OCI-LY3 (cell line): ENCODE measurements at regions not wholly inside any gene's neighbourhood (a gene's known extent, or its start where the extent isn't known, plus 50 kb on each side); places are given as distances from the start of the nearest gene placed in this dataset.

Experiments used
- H2AFZ ChIP-seq: fragments of 200-600, 300-600 bp; shearing (Covaris generic); 2 replicates; pipeline ENCODE4 v1.6.0; 2014; ENCODE audit warnings: antibody characterized with exemption, low read depth, low read length
- H3K27ac ChIP-seq: fragments of 200-600, 300-600 bp; sonication (generic); 2 replicates; pipeline ENCODE4 v1.5.1; 2014; ENCODE audit warnings: mild to moderate bottlenecking, low read length, moderate library complexity, mixed read lengths
- H3K27me3 ChIP-seq: fragments of 200-600, 300-600 bp; sonication (generic); 2 replicates; pipeline ENCODE4 v1.6.1; 2014; ENCODE audit warnings: low read depth, low read length, mixed read lengths
- H3K36me3 ChIP-seq: fragments of 200-600, 300-600 bp; sonication (generic); replicated peaks from 2 replicates; pipeline ENCODE3; 2014; ENCODE audit warnings: low read depth, low read length, mixed read lengths
- H3K4me1 ChIP-seq: fragments of 300-600, 200-600 bp; sonication (generic); 2 replicates; pipeline ENCODE4 v1.6.1; 2014; ENCODE audit warnings: low read length, mixed read lengths
- H3K4me2 ChIP-seq: fragments of 200-600, 300-600 bp; sonication (generic); 2 replicates; pipeline ENCODE4 v1.6.1; 2014; ENCODE audit warnings: low read length, mixed read lengths
- H3K4me3 ChIP-seq: fragments of 300-600, 200-600 bp; sonication (generic); 2 replicates; pipeline ENCODE4 v1.5.1; 2014; ENCODE audit warnings: antibody characterized with exemption, mild to moderate bottlenecking, low read length, moderate library complexity
- H3K79me2 ChIP-seq: fragments of 300-600, 200-600 bp; shearing (Covaris generic); 2 replicates; pipeline ENCODE4 v1.6.1; 2014; ENCODE audit warnings: mild to moderate bottlenecking, low read length, mixed read lengths
- H3K9ac ChIP-seq: fragments of 300-600, 200-600 bp; shearing (Covaris generic); 2 replicates; pipeline ENCODE4 v1.6.0; 2014; ENCODE audit warnings: mild to moderate bottlenecking, low read length, moderate library complexity
- H3K9me3 ChIP-seq: fragments of 200-600, 300-600 bp; shearing (Covaris generic); 2 replicates; pipeline ENCODE4 v1.6.1; 2014; ENCODE audit warnings: low read length, mixed read lengths; ENCODE audit not compliant: insufficient read depth
- H4K20me1 ChIP-seq: fragments of 200-600, 300-600 bp; sonication (generic); 2 replicates; pipeline ENCODE4 v1.6.1; 2016; ENCODE audit warnings: low read length, mixed read lengths; ENCODE audit not compliant: insufficient read depth
- CTCF ChIP-seq: fragments of 200-600, 300-600 bp; sonication (generic); IDR thresholded peaks from 2 replicates; pipeline ENCODE4 v1.5.1; 2014; ENCODE audit warnings: antibody characterized with exemption, low read length, low read depth
- EZH2phosphoT487 ChIP-seq: fragments of 200-600 bp; shearing (Covaris generic); IDR thresholded peaks from 2 replicates; pipeline ENCODE4 v1.6.1; 2018; ENCODE audit warnings: antibody characterized with exemption, mixed run types, low read depth

GRCh38 chr2:81250270-81250669 lies 945.7 kb upstream of the LRRTM1 start:
- H3K4me2 ChIP-seq = peak overlapping the region; percentile 58
- H3K36me3 ChIP-seq = no peaks in the 10 kb centered on the region
- no peak overlapping the region for H3K27ac ChIP-seq
- H3K9ac ChIP-seq = no peak overlapping the region
- H3K79me2 ChIP-seq = no peaks in the 10 kb centered on the region
- no peaks in the 10 kb centered on the region for H3K9me3 ChIP-seq
- TF ChIP-seq CTCF (no peak), EZH2phosphoT487 (no peak)
- H2AFZ ChIP-seq = no peak overlapping the region
- no peaks in the 10 kb centered on the region for H4K20me1 ChIP-seq
- H3K4me1 ChIP-seq = peaks cover 22% of the 10 kb centered on the region
- 0 out of 2 replicates have a peak, but pooled peaks cover 7% of the 10 kb centered on the region for H3K27me3 ChIP-seq
- H3K4me3 ChIP-seq = peak overlapping the region; percentile 51

GRCh38 chr2:81249152-81249551 lies 944.6 kb upstream of the LRRTM1 start:
- peaks cover 22% of the 10 kb centered on the region for H3K4me1 ChIP-seq
- H3K9me3 ChIP-seq = no peaks in the 10 kb centered on the region
- peak overlapping the region; percentile 58 for H3K4me2 ChIP-seq
- TF ChIP-seq CTCF (no peak), EZH2phosphoT487 (no peak)
- no peak overlapping the region for H3K27ac ChIP-seq
- no peaks in the 10 kb centered on the region for H4K20me1 ChIP-seq
- no peaks in the 10 kb centered on the region for H3K79me2 ChIP-seq
- no peak overlapping the region for H3K4me3 ChIP-seq
- 0 out of 2 replicates have a peak, but pooled peaks cover 7% of the 10 kb centered on the region for H3K27me3 ChIP-seq
- H3K36me3 ChIP-seq = no peaks in the 10 kb centered on the region
- no peak overlapping the region for H3K9ac ChIP-seq
- no peak overlapping the region for H2AFZ ChIP-seq

GRCh38 chr2:81247648-81248047 lies 943.1 kb upstream of the LRRTM1 start:
- TF ChIP-seq EZH2phosphoT487 = no peak
- no peak for TF ChIP-seq CTCF
- Histone ChIP-seq H3K9me3 (no peaks in the 10 kb centered on the region), H3K9ac (no peak overlapping the region), H3K4me3 (no peak overlapping the region), H2AFZ (no peak overlapping the region), H3K27me3 (0 out of 2 replicates have a peak, but pooled peaks cover 7% of the 10 kb centered on the region), H3K79me2 (no peaks in the 10 kb centered on the region), H4K20me1 (no peaks in the 10 kb centered on the region), H3K27ac (no peak overlapping the region), H3K36me3 (no peaks in the 10 kb centered on the region), H3K4me1 (peaks cover 22% of the 10 kb centered on the region), H3K4me2 (no peak overlapping the region)

- TF ChIP-seq CTCF (no peak), EZH2phosphoT487 (no peak)
- Histone ChIP-seq H3K27ac (no peak overlapping the region), H3K27me3 (no peaks in the 10 kb centered on the region), H3K9me3 (no peaks in the 10 kb centered on the region), H3K4me3 (no peak overlapping the region), H3K4me1 (no peaks in the 10 kb centered on the region), H3K4me2 (no peak overlapping the region), H3K9ac (no peak overlapping the region), H3K36me3 (no peaks in the 10 kb centered on the region), H4K20me1 (no peaks in the 10 kb centered on the region), H2AFZ (no peak overlapping the region), H3K79me2 (no peaks in the 10 kb centered on the region)
These were observed 937.9 kb upstream of the LRRTM1 start for GRCh38 chr2:81242501-81242900.
